ENCODE measurements at regions not wholly inside any gene's neighbourhood (a gene's known extent, or its start where the extent isn't known, plus 50 kb on each side); places are given as distances from the start of the nearest gene placed in this dataset.

- TF ChIP-seq FOXP2 (optimal IDR thresholded peaks at IDR 0.05; ENCODE audit: borderline replicate concordance, extremely low read depth, extremely low read length, insufficient read depth), result no peak
- no peak for TF ChIP-seq SIN3A (IDR thresholded peaks at IDR 0.05; ENCODE audit: borderline replicate concordance, insufficient read depth, low read length)
- no peak for TF ChIP-seq TAF1 (IDR thresholded peaks at IDR 0.05; ENCODE audit: borderline replicate concordance, insufficient read depth, low read length)
- TF ChIP-seq POLR2AphosphoS5 (IDR thresholded peaks at IDR 0.05; ENCODE audit: low read depth, low read length), result no peak
- no peak for TF ChIP-seq REST (IDR thresholded peaks at IDR 0.05; ENCODE audit: insufficient read depth in 1 of 2, low read depth in 2 of 2, low read length in 2 of 2)
Observed at GRCh38 chr16:8237452-8237851, 352.9 kb downstream of the TMEM114 start.

- TF ChIP-seq REST (IDR thresholded peaks at IDR 0.05; ENCODE audit: insufficient read depth in 1 of 2, low read depth in 2 of 2, low read length in 2 of 2) (no peak), FOXP2 (optimal IDR thresholded peaks at IDR 0.05; ENCODE audit: borderline replicate concordance, extremely low read depth, extremely low read length, insufficient read depth) (no peak), POLR2AphosphoS5 (IDR thresholded peaks at IDR 0.05; ENCODE audit: low read depth, low read length) (no peak), TAF1 (IDR thresholded peaks at IDR 0.05; ENCODE audit: borderline replicate concordance, insufficient read depth, low read length) (no peak), SIN3A (IDR thresholded peaks at IDR 0.05; ENCODE audit: borderline replicate concordance, insufficient read depth, low read length) (no peak)
Observed at GRCh38 chr16:8236816-8237215, 353.5 kb downstream of the TMEM114 start.

GRCh38 chr16:8230497-8230896 is 359.8 kb downstream of the TMEM114 start:
- TF ChIP-seq SIN3A (IDR thresholded peaks at IDR 0.05; ENCODE audit: borderline replicate concordance, insufficient read depth, low read length) (no peak), POLR2AphosphoS5 (IDR thresholded peaks at IDR 0.05; ENCODE audit: low read depth, low read length) (no peak), TAF1 (IDR thresholded peaks at IDR 0.05; ENCODE audit: borderline replicate concordance, insufficient read depth, low read length) (no peak), REST (IDR thresholded peaks at IDR 0.05; ENCODE audit: insufficient read depth in 1 of 2, low read depth in 2 of 2, low read length in 2 of 2) (no peak), FOXP2 (optimal IDR thresholded peaks at IDR 0.05; ENCODE audit: borderline replicate concordance, extremely low read depth, extremely low read length, insufficient read depth) (no peak)

GRCh38 chr16:8229011-8229520 is 361.2 kb downstream of the TMEM114 start:
- TF ChIP-seq FOXP2 (optimal IDR thresholded peaks at IDR 0.05; ENCODE audit: borderline replicate concordance, extremely low read depth, extremely low read length, insufficient read depth) (no peak), POLR2AphosphoS5 (IDR thresholded peaks at IDR 0.05; ENCODE audit: low read depth, low read length) (no peak), SIN3A (IDR thresholded peaks at IDR 0.05; ENCODE audit: borderline replicate concordance, insufficient read depth, low read length) (no peak), REST (IDR thresholded peaks at IDR 0.05; ENCODE audit: insufficient read depth in 1 of 2, low read depth in 2 of 2, low read length in 2 of 2) (no peak), TAF1 (IDR thresholded peaks at IDR 0.05; ENCODE audit: borderline replicate concordance, insufficient read depth, low read length) (no peak)

- no peak for TF ChIP-seq TAF1 (IDR thresholded peaks at IDR 0.05; ENCODE audit: borderline replicate concordance, insufficient read depth, low read length)
- TF ChIP-seq SIN3A (IDR thresholded peaks at IDR 0.05; ENCODE audit: borderline replicate concordance, insufficient read depth, low read length), result no peak
- no peak for TF ChIP-seq REST (IDR thresholded peaks at IDR 0.05; ENCODE audit: insufficient read depth in 1 of 2, low read depth in 2 of 2, low read length in 2 of 2)
- no peak for TF ChIP-seq POLR2AphosphoS5 (IDR thresholded peaks at IDR 0.05; ENCODE audit: low read depth, low read length)
- no peak for TF ChIP-seq FOXP2 (optimal IDR thresholded peaks at IDR 0.05; ENCODE audit: borderline replicate concordance, extremely low read depth, extremely low read length, insufficient read depth)
Observed at GRCh38 chr16:8217201-8217600, 373.1 kb downstream of the TMEM114 start.

Measured in PFSK-1 (cell line).